IPS-20b (cell line): ENCODE measurements at regions not wholly inside any gene's neighbourhood (a gene's known extent, or its start where the extent isn't known, plus 50 kb on each side); places are given as distances from the start of the nearest gene placed in this dataset.

Experiments
- H3K27ac ChIP-seq: one replicate; pipeline ENCODE4 v1.5.1; 2013; ENCODE audit warnings: low read length
- H3K27me3 ChIP-seq: 2 replicates; pipeline ENCODE4 v1.6.1; 2013; ENCODE audit warnings: mild to moderate bottlenecking, low read length, inconsistent platforms; ENCODE audit not compliant: insufficient read depth
- H3K36me3 ChIP-seq: 2 replicates; pipeline ENCODE4 v1.6.1; 2013; ENCODE audit warnings: low read depth, mild to moderate bottlenecking, inconsistent platforms, low read length, moderate library complexity; ENCODE audit not compliant: insufficient read depth
- H3K4me1 ChIP-seq: 2 replicates; pipeline ENCODE4 v1.6.1; 2013; ENCODE audit warnings: mild to moderate bottlenecking, control low read depth, inconsistent platforms, low read length, moderate library complexity; ENCODE audit not compliant: insufficient read depth
- H3K4me3 ChIP-seq: 2 replicates; pipeline ENCODE4 v1.5.1; 2013; ENCODE audit warnings: mild to moderate bottlenecking, low read length, inconsistent platforms
- H3K9ac ChIP-seq: 2 replicates; pipeline ENCODE4 v1.6.1; 2013; ENCODE audit warnings: low read depth, mild to moderate bottlenecking, inconsistent platforms, low read length, moderate library complexity
- H3K9me3 ChIP-seq: 2 replicates; pipeline ENCODE4 v1.6.1; 2013; ENCODE audit warnings: mild to moderate bottlenecking, low read depth, low read length, inconsistent platforms; ENCODE audit not compliant: insufficient read depth

DNA sequence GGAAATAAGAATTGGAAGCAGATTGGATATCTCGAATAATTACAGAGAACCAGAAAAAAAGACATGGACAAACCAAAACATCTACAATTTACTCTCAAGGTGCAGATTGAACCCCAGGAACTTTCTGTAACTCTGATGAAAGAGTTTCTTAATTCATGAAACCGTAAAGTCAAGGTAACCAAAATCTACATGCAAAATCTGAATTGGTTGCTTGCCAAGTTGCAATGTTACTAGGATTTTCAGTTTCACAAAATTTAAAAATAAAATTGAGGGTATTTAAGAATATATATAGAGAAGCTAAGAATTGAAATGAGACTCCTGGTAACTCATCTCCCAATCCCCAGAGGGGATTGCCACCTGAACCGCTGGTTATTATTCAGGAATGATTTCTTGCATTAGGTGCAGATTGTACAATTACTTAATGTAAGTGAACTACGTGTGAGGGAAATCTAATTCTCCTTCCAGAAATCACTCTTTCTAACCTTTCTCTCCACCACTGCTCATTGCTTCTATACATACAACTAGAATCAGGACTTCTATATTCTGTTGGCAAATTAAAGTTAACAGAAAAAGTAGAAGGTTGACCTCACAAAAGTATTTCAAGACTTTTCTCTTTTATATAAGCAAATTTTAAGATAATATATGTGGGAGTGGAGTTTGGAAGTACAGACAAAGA is 221.5 kb upstream of the NDST4 start:
- H3K27me3 ChIP-seq: no peaks in the 10 kb centered on the region
- H3K9ac ChIP-seq: no peak overlapping the region
- no peak overlapping the region for H3K4me3 ChIP-seq
- H3K27ac ChIP-seq: no peak overlapping the region
- H3K36me3 ChIP-seq: no peaks in the 10 kb centered on the region
- H3K9me3 ChIP-seq: no peaks in the 10 kb centered on the region
- no peaks in the 10 kb centered on the region for H3K4me1 ChIP-seq

DNA sequence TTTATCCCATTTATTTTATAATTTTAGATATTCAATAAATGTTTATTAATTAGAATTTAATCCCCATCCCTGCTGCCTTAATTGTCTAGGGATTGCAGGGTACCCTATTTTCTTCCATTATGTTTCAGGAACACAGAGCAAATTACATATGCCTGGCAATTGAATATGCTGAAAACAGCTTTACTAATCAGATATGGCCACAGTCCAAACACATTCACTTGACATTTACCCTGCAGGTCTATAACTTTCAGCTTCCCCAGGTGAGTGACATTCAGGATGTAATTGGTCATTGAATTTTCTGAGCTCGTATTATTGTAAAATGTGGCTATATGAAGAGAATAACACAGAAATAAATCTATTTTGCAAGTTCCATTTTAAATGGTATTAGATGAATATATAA is 218.7 kb upstream of the NDST4 start:
- H3K4me3 ChIP-seq: no peak overlapping the region
- H3K4me1 ChIP-seq: no peaks in the 10 kb centered on the region
- no peaks in the 10 kb centered on the region for H3K9me3 ChIP-seq
- no peak overlapping the region for H3K27ac ChIP-seq
- no peaks in the 10 kb centered on the region for H3K27me3 ChIP-seq
- no peaks in the 10 kb centered on the region for H3K36me3 ChIP-seq
- H3K9ac ChIP-seq: no peak overlapping the region

DNA sequence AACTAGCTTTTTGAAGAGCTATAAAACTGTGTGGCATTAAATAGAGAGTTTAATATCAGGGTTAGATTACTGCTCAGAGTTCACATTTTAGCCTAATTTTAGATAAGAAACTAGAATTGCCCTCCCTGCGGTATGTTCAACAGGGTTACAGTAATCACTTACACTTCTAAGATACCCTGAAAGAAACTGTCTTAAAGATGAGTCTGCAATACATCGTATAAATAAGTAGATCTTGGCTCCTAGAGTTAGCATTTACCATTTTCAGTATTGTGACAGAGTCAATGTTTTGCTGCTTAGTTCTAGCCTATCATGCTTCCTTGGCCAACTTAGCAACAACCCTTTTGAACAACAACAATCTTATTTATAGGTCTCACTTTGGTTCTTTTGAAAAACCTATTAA is 217.8 kb upstream of the NDST4 start:
- H3K27me3 ChIP-seq: no peaks in the 10 kb centered on the region
- H3K9me3 ChIP-seq: no peaks in the 10 kb centered on the region
- H3K4me3 ChIP-seq: no peak overlapping the region
- no peak overlapping the region for H3K27ac ChIP-seq
- H3K9ac ChIP-seq: no peak overlapping the region
- 0 out of 2 replicates have a peak, but pooled peaks cover under 1% of the 10 kb centered on the region for H3K4me1 ChIP-seq
- H3K36me3 ChIP-seq: no peaks in the 10 kb centered on the region

DNA sequence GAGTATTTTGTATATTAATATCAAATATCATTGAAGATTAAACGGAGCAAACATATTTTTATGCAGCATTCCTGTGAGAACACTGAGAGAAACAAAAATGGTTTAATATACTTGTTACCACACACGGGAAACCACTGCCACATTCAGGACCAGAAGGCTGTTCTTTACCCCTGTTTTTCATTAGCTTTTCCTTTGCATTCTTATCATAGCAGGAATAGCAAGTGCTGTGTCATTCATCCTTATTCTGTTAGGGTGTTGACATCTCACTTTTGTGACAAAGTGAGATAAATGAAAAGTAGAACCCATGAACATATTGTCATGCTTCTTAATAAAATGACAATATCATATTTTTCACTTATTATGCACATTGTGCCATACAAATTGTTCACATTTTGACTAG is 212.4 kb upstream of the NDST4 start:
- H3K36me3 ChIP-seq: no peaks in the 10 kb centered on the region
- no peak overlapping the region for H3K4me3 ChIP-seq
- 0 out of 2 replicates have a peak, but pooled peaks cover 5% of the 10 kb centered on the region for H3K4me1 ChIP-seq
- no peak overlapping the region for H3K9ac ChIP-seq
- no peaks in the 10 kb centered on the region for H3K9me3 ChIP-seq
- H3K27me3 ChIP-seq: no peaks in the 10 kb centered on the region
- no peak overlapping the region for H3K27ac ChIP-seq

DNA sequence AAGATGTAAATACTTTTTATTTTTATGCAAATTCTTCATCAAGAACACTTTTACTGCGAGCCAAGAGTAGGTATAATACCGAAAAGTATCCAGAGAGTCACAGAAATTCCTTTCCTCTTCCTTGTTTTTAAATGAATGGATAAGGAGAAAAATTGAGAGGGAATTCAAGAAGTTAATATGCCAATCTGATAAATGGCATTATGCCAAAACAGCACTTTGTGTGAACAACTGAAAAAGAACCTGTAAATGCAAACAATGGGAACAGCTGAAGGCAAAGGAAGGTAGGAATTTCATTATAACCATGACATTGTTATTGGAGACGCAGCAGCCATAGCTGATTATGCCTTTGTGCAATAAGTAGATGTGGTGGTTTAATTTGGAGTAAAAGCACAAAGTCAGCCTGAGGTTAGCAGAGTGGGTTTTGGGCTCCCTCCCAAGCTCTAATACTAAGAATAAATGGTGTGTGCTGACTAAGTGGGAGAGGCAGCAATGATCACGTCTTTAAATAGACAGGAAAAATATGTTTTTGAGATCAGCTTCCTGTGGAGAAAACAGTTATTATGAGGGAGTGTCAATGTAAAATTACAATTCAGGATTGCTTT is 209.8 kb upstream of the NDST4 start:
- 0 out of 2 replicates have a peak, but pooled peaks cover 5% of the 10 kb centered on the region for H3K4me1 ChIP-seq
- H3K27me3 ChIP-seq: no peaks in the 10 kb centered on the region
- H3K36me3 ChIP-seq: no peaks in the 10 kb centered on the region
- H3K9ac ChIP-seq: no peak overlapping the region
- no peak overlapping the region for H3K4me3 ChIP-seq
- H3K27ac ChIP-seq: no peak overlapping the region
- no peaks in the 10 kb centered on the region for H3K9me3 ChIP-seq

DNA sequence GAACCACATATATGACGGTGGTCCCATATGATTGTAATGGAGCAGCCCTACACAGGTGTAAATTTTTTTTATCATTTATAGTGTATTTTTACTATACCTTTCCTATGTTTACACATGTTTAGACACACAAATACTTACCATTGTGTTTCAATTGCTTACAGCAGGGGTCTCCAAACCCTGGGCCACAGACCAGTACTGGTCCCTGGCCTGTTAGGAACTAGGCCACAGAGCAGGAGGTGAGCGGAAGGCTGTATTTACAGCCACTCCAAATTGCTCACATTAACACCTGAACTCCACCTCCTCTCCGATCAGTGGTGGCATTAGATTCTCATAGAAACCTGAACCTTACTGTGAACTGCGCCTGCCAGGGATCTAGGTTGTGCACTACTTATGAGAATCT is 201.8 kb upstream of the NDST4 start:
- Histone ChIP-seq H3K27ac (no peak overlapping the region), H3K4me3 (no peak overlapping the region), H3K36me3 (no peaks in the 10 kb centered on the region), H3K9ac (no peak overlapping the region), H3K9me3 (no peaks in the 10 kb centered on the region), H3K4me1 (no peaks in the 10 kb centered on the region), H3K27me3 (no peaks in the 10 kb centered on the region)

DNA sequence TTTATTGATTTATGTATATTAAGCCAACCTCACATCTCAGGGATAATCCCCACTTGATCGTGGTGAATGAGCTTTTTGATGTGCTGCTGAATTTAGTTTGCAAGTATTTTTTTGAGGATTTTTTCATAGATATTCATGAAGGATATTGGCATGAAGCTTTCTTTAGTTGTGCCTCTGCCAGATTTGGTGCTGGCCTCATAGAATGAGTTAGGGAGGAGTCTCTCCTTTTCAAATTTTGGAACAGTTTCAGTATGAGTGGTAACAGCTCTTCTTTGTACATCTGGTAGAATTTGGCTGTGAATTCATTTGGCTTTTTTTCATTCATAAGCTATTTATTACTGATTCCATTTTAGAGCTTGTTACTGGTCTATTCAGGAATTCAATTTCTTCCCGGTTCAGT is 197.2 kb upstream of the NDST4 start:
- no peak overlapping the region for H3K27ac ChIP-seq
- H3K27me3 ChIP-seq: no peaks in the 10 kb centered on the region
- no peaks in the 10 kb centered on the region for H3K9me3 ChIP-seq
- no peaks in the 10 kb centered on the region for H3K36me3 ChIP-seq
- no peak overlapping the region for H3K9ac ChIP-seq
- no peaks in the 10 kb centered on the region for H3K4me1 ChIP-seq
- H3K4me3 ChIP-seq: no peak overlapping the region

DNA sequence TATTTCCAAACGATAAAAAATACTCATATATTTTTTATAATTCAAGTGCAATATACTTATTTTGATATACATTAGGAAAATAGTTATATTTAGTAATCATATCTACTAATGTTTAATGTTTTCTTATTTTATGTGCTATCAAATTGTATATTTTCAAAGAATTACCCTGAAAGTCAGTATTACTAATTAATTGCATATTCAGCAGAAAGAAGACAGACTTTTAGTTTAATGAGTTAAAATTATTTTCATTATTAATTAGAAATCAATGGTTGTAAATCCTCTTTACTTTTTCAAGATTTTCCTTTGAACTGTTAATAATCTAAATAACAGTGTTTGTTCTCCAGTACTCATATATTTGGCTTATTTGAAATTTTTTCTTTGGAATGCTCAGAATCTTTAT is 181.3 kb upstream of the NDST4 start:
- H3K36me3 ChIP-seq: no peaks in the 10 kb centered on the region
- no peak overlapping the region for H3K27ac ChIP-seq
- H3K4me3 ChIP-seq: no peak overlapping the region
- H3K4me1 ChIP-seq: no peaks in the 10 kb centered on the region
- H3K9me3 ChIP-seq: no peaks in the 10 kb centered on the region
- no peaks in the 10 kb centered on the region for H3K27me3 ChIP-seq
- H3K9ac ChIP-seq: no peak overlapping the region

DNA sequence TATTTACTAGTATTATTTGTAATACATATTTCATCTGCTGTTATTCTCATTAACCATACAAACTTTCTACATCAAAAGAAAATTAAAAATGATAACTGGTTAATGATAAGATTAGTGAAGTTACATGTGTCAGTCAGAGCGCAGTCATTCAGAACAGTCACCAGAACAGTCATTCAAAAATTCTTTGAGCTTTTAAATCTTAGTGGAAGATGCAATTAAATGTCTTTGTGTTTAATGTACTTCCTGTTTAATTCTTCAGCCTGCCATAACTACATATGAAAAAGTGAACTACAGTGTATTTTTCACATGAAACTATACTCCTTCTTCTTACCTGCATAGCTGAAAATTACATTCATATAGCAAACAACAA is 179.7 kb upstream of the NDST4 start:
- Histone ChIP-seq H3K27me3 (no peaks in the 10 kb centered on the region), H3K9ac (no peak overlapping the region), H3K9me3 (no peaks in the 10 kb centered on the region), H3K4me3 (no peak overlapping the region), H3K27ac (no peak overlapping the region), H3K36me3 (no peaks in the 10 kb centered on the region), H3K4me1 (no peaks in the 10 kb centered on the region)

DNA sequence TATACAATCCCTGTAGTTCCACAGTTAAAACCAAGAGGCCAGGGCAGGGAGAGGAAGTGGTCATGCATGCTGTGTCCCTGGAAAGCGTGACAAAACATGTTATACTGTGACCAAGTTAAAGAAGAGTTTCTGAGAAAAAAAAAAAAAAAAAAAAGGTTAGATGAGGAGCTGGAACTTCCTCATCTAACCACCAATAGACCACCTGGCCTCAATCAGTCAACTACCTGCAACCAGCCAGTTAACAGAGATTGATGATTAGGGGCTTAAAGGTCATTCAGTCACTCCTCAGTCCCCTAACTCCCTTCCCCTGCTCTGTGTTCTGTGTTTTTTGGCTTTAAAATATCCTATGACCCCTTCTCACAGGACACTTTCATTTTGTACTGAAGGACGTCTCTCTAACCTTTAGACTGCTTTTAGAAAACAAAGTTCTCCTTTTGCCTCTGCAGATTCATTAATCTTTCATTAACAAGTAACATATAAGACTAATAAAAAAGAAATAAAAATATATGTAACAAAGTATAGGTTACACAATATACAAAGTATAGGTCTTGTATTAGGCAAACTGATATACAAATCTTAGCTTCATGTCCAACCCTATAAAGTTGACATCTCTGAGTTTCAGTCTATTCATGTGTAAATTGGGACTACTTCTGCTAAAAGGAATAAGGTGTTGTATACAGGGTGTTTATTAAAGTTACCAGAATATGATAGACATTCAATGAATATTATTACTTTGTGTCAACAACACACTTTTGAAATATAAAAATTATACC is 179.1 kb upstream of the NDST4 start:
- no peak overlapping the region for H3K9ac ChIP-seq
- H3K9me3 ChIP-seq: no peaks in the 10 kb centered on the region
- no peaks in the 10 kb centered on the region for H3K27me3 ChIP-seq

DNA sequence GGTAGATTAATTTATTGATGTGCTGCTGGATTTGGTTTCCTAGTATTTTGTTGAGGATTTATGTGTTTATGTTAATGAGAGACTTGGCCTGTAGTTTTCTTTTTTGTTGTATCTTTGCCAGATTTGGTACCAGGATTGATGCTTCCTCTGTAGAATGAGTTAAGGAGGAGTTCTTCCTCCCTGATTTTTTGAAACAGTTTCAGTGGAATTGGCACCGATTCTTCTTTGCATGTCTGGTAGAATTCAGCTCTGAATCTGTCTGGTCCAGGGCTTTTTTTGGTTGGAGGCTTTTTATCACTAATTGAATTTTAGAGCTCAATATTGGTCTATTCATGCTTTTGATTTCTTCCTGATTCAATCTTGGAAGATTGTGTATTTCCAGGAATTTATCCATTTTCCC is 174.0 kb upstream of the NDST4 start:
- H3K9ac ChIP-seq: no peak overlapping the region
- H3K9me3 ChIP-seq: no peaks in the 10 kb centered on the region
- H3K27me3 ChIP-seq: no peaks in the 10 kb centered on the region

More for the DNA sequence above, 179.1 kb upstream of the NDST4 start:
- Histone ChIP-seq H3K4me1 (no peaks in the 10 kb centered on the region), H3K36me3 (no peaks in the 10 kb centered on the region), H3K27ac (no peak overlapping the region), H3K4me3 (no peak overlapping the region)

DNA sequence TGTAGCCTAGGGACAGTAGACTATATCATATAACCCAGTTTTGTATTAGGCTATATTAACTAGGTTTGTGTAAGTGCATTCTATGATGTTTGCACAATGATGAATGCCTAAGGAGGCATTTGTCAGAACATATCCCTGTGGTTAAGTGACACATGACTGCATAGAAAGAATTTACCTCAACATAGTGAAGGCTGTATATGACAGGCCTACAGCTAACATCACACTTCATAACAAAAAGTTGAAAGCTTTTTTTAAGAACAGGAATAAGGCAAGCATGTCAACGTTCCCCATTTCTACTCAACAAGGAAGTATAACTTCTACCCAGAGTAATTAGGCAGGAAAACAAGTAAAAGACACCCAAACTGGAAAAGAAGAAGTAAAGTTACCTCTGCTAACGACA is 165.9 kb upstream of the NDST4 start:
- Histone ChIP-seq H3K4me3 (no peak overlapping the region), H3K9me3 (no peaks in the 10 kb centered on the region), H3K27ac (no peak overlapping the region), H3K36me3 (no peaks in the 10 kb centered on the region), H3K4me1 (no peaks in the 10 kb centered on the region), H3K9ac (no peak overlapping the region), H3K27me3 (no peaks in the 10 kb centered on the region)

More for the DNA sequence above, 174.0 kb upstream of the NDST4 start:
- no peaks in the 10 kb centered on the region for H3K36me3 ChIP-seq
- no peaks in the 10 kb centered on the region for H3K4me1 ChIP-seq
- H3K27ac ChIP-seq: no peak overlapping the region
- no peak overlapping the region for H3K4me3 ChIP-seq
